ENCODE measurements at regions not wholly inside any gene's neighbourhood (a gene's known extent, or its start where the extent isn't known, plus 50 kb on each side); places are given as distances from the start of the nearest gene placed in this dataset.

GRCh38 chr2:128474036-128474955 lies 155.6 kb upstream of the HS6ST1 start:
- peak; percentile 28 for DNase-seq

GRCh38 chr2:128474962-128475361 lies 156.3 kb upstream of the HS6ST1 start:
- DNase-seq: no peak

- no peak for DNase-seq
Observed at GRCh38 chr2:128475427-128476211, 157.0 kb upstream of the HS6ST1 start.

- DNase-seq: no peak
Observed at GRCh38 chr2:128477026-128477820, 158.6 kb upstream of the HS6ST1 start.

GRCh38 chr2:128477891-128478290 lies 159.2 kb upstream of the HS6ST1 start:
- DNase-seq: no peak

GRCh38 chr2:128485761-128486639 lies 167.3 kb upstream of the HS6ST1 start:
- no peak for DNase-seq

- DNase-seq: no peak
Observed at GRCh38 chr2:128486640-128487375, 168.1 kb upstream of the HS6ST1 start.

- DNase-seq: no peak
Observed at GRCh38 chr2:128487650-128488387, 169.2 kb upstream of the HS6ST1 start.

- no peak for DNase-seq
Observed at GRCh38 chr2:128488434-128488833, 169.8 kb upstream of the HS6ST1 start.

GRCh38 chr2:128489526-128490273 lies 171.0 kb upstream of the HS6ST1 start:
- no peak for DNase-seq

- DNase-seq: no peak
Observed at GRCh38 chr2:128490321-128490720, 171.7 kb upstream of the HS6ST1 start.

- DNase-seq: no peak
Observed at GRCh38 chr2:128490881-128491691, 172.4 kb upstream of the HS6ST1 start.

GRCh38 chr2:128491692-128492244 lies 173.1 kb upstream of the HS6ST1 start:
- no peak for DNase-seq

- no peak for DNase-seq
Observed at GRCh38 chr2:128492966-128493811, 174.5 kb upstream of the HS6ST1 start.

- DNase-seq: no peak
Observed at GRCh38 chr2:128493880-128494279, 175.2 kb upstream of the HS6ST1 start.

- DNase-seq: no peak
Observed at GRCh38 chr2:128494307-128494639, 175.6 kb upstream of the HS6ST1 start.

GRCh38 chr2:128494640-128495321 lies 176.1 kb upstream of the HS6ST1 start:
- no peak for DNase-seq

All from GDM1 (cell line).